Trophoblast cell (in vitro differentiated cells and primary cell): ENCODE measurements at regions not wholly inside any gene's neighbourhood (a gene's known extent, or its start where the extent isn't known, plus 50 kb on each side); places are given as distances from the start of the nearest gene placed in this dataset.

ENCODE experiments used
- DNase-seq, 2 donors: peaks; one replicate each; pipeline ENCODE4 v3.0.0-alpha.2; 2016
- H2AFZ ChIP-seq: 2 replicates; pipeline ENCODE4 v1.6.1; 2013; ENCODE audit warnings: low read length, moderate library complexity, mild to moderate bottlenecking; ENCODE audit not compliant: insufficient read depth, poor library complexity
- H2AK5ac ChIP-seq: 2 replicates; pipeline ENCODE4 v1.6.1; 2013; ENCODE audit warnings: mild to moderate bottlenecking, low read length
- H2BK120ac ChIP-seq: 2 replicates; pipeline ENCODE4 v1.6.1; 2013; ENCODE audit warnings: low read length, mild to moderate bottlenecking, moderate library complexity; ENCODE audit not compliant: insufficient read depth, poor library complexity
- H2BK12ac ChIP-seq: 2 replicates; pipeline ENCODE4 v1.6.1; 2013; ENCODE audit warnings: mild to moderate bottlenecking, low read length, moderate library complexity
- H2BK5ac ChIP-seq: 2 replicates; pipeline ENCODE4 v1.6.1; 2013; ENCODE audit warnings: low read length, low read depth, moderate library complexity, mild to moderate bottlenecking; ENCODE audit not compliant: poor library complexity
- H3K14ac ChIP-seq: 2 replicates; pipeline ENCODE4 v1.6.1; 2013; ENCODE audit warnings: mild to moderate bottlenecking, low read length
- H3K18ac ChIP-seq: 2 replicates; pipeline ENCODE4 v1.6.1; 2013; ENCODE audit warnings: mild to moderate bottlenecking, low read length
- H3K23ac ChIP-seq: 2 replicates; pipeline ENCODE4 v1.6.1; 2013; ENCODE audit warnings: low read length
- H3K27ac ChIP-seq: 2 replicates; pipeline ENCODE4 v1.5.1; 2013; ENCODE audit warnings: low read depth, mild to moderate bottlenecking, inconsistent platforms, low read length, moderate library complexity
- H3K27me3 ChIP-seq: 2 replicates; pipeline ENCODE4 v1.6.1; 2013; ENCODE audit warnings: inconsistent platforms, mild to moderate bottlenecking, low read length, moderate library complexity; ENCODE audit not compliant: insufficient read depth
- H3K36me3 ChIP-seq, 2 experiments: 1 replicate in 1 of 2; 2 replicates in 1 of 2; pipeline ENCODE4 v1.6.1; 2013; ENCODE audit warnings: low read length in 2 of 2, mild to moderate bottlenecking in 2 of 2, moderate library complexity in 1 of 2; ENCODE audit not compliant: insufficient read depth in 2 of 2, control insufficient read depth in 1 of 2
- H3K4ac ChIP-seq: 2 replicates; pipeline ENCODE4 v1.6.1; 2013; ENCODE audit warnings: low read depth, mild to moderate bottlenecking, low read length, moderate library complexity
- H3K4me1 ChIP-seq, 2 experiments: 1 replicate in 1 of 2; 2 replicates in 1 of 2; pipeline ENCODE4 v1.6.1; 2013; ENCODE audit warnings: low read length in 2 of 2, mild to moderate bottlenecking in 2 of 2, moderate library complexity in 1 of 2; ENCODE audit not compliant: insufficient read depth in 2 of 2, control insufficient read depth in 1 of 2
- H3K4me2 ChIP-seq: 2 replicates; pipeline ENCODE4 v1.6.1; 2013; ENCODE audit warnings: inconsistent platforms, mild to moderate bottlenecking, low read length, moderate library complexity
- H3K4me3 ChIP-seq: 2 replicates; pipeline ENCODE4 v1.5.1; 2013; ENCODE audit warnings: mild to moderate bottlenecking, low read depth, low read length, inconsistent platforms
- H3K79me1 ChIP-seq: one replicate; pipeline ENCODE4 v1.6.1; 2013; ENCODE audit warnings: low read length
- H3K79me2 ChIP-seq: 2 replicates; pipeline ENCODE4 v1.6.1; 2013; ENCODE audit warnings: low read length, mild to moderate bottlenecking; ENCODE audit not compliant: control insufficient read depth, insufficient read depth, poor library complexity
- H3K9ac ChIP-seq: 2 replicates; pipeline ENCODE4 v1.6.1; 2013; ENCODE audit warnings: mild to moderate bottlenecking, low read length
- H3K9me3 ChIP-seq: 2 replicates; pipeline ENCODE4 v1.6.1; 2013; ENCODE audit warnings: low read depth, mild to moderate bottlenecking, control low read depth, inconsistent platforms, low read length; ENCODE audit not compliant: insufficient read depth
- H4K12ac ChIP-seq: 2 replicates; pipeline ENCODE4 v1.6.1; 2013; ENCODE audit warnings: low read depth, mild to moderate bottlenecking, low read length, moderate library complexity
- H4K8ac ChIP-seq: 2 replicates; pipeline ENCODE4 v1.6.1; 2013; ENCODE audit warnings: low read depth, mild to moderate bottlenecking, low read length, moderate library complexity
- H4K91ac ChIP-seq: one replicate; pipeline ENCODE4 v1.6.1; 2013; ENCODE audit warnings: low read depth, mild to moderate bottlenecking, low read length, moderate library complexity
- WGBS: extraction: QIAGEN DNeasy Blood & Tissue Kit; methylation state at CpG from one replicate; pipeline ENCODE4 v1.1.7; 2013; ENCODE audit warnings: missing lambda C conversion rate; ENCODE audit not compliant: insufficient read length, insufficient coverage; ENCODE audit errors: extremely low coverage; 5-methylcytosine and 5-hydroxymethylcytosine counted together

DNA sequence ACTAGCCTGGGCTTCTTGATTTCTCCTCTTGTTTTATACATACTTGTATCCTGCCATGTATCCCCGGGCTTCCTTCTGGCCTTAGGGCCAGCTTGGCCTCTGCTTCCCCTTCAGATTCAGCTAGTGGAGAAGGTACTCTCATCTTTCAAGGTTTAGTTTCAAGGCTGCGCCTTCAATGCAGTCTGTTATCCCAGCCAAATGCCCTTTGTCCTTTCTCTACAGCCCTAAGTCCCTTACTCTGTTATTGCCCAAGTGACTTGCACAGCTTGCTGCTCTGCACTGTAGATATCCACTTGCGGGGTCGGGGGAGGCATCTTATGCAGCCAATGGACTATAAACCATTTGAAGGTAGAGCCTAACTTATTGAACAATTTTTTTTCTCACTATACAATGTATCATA, 357.5 kb downstream of the PPP1R2C start:
- Histone ChIP-seq H3K9ac (no peak overlapping the region), H3K27ac (no peak overlapping the region), H2AFZ (no peak overlapping the region), H3K4me2 (no peak overlapping the region), H3K4me3 (no peak overlapping the region), H3K9me3 (no peaks in the 10 kb centered on the region), H2BK12ac (no peak overlapping the region), H4K8ac (no peak overlapping the region), H3K23ac (no peak overlapping the region), H3K4me1 (no peaks in the 10 kb centered on the region), H3K4ac (no peak overlapping the region), H3K14ac (no peak overlapping the region), H2BK120ac (no peak overlapping the region), H4K91ac (no peak overlapping the region), H3K79me1 (no peaks in the 10 kb centered on the region), H3K18ac (no peak overlapping the region), H2BK5ac (no peak overlapping the region), H3K36me3 (no peaks in the 10 kb centered on the region), H3K79me2 (no peaks in the 10 kb centered on the region), H3K27me3 (no peaks in the 10 kb centered on the region), H4K12ac (no peak overlapping the region), H2AK5ac (no peak overlapping the region)
- no peak for DNase-seq
- no CpG with 5 or more reads among the region's 4 CpGs for WGBS

DNA sequence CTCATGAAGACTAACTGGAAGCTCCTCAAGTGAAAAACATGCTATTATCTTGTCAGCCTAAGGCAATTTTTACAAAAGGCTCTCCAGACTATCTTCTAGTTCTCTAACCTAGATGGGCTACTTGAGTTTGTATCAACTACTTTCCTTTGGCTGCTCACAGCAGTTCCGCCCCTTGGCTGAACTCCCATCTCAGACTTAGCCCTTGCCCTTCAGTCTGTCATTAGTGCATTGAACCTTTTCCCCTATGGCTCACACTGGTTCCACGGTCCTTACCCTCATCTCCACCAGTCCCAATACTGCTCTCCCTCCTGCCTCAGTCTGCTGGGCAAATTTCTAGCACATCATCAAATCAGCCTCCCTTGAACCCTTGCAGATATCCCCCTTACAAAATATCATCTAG, 362.3 kb downstream of the PPP1R2C start:
- H3K18ac ChIP-seq = no peak overlapping the region
- H2AFZ ChIP-seq = no peak overlapping the region
- H3K9ac ChIP-seq = no peak overlapping the region
- DNase-seq = no peak
- H3K4me2 ChIP-seq = no peak overlapping the region
- no peak overlapping the region for H3K27ac ChIP-seq
- no peaks in the 10 kb centered on the region for H3K27me3 ChIP-seq
- no peak overlapping the region for H2BK120ac ChIP-seq
- no peak overlapping the region for H2AK5ac ChIP-seq
- H3K23ac ChIP-seq = no peak overlapping the region
- H3K14ac ChIP-seq = no peak overlapping the region
- H3K4me3 ChIP-seq = no peak overlapping the region
- no peak overlapping the region for H2BK5ac ChIP-seq
- H3K4ac ChIP-seq = no peak overlapping the region
- H3K9me3 ChIP-seq = no peaks in the 10 kb centered on the region
- H4K8ac ChIP-seq = no peak overlapping the region
- H3K4me1 ChIP-seq = no peaks in the 10 kb centered on the region
- no CpG with 5 or more reads among the region's 2 CpGs for WGBS
- H3K79me2 ChIP-seq = no peaks in the 10 kb centered on the region
- H3K79me1 ChIP-seq = no peaks in the 10 kb centered on the region
- no peak overlapping the region for H2BK12ac ChIP-seq
- H4K12ac ChIP-seq = no peak overlapping the region
- no peaks in the 10 kb centered on the region for H3K36me3 ChIP-seq
- H4K91ac ChIP-seq = no peak overlapping the region

DNA sequence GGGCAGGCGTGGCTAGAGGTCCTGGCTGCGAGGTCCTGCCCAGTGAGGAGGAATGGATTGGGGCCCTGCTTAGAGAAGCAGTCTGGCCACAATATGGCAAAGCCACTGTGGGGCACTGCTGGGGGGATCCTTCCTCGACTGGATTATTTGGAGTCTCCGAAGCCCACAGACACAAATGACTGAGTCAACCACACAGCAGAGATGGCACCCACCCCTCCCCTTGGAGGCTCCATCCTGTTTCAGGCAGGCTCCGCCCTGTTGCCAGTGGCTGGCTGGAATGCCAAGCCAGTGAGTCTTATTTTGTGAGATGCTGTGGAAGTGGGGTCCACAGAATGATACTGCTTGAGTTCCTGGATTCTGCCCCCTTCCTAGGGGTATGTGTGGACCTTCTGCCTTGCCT, 363.9 kb downstream of the PPP1R2C start:
- Histone ChIP-seq H2AK5ac (no peak overlapping the region), H3K27ac (no peak overlapping the region), H3K9ac (no peak overlapping the region), H3K18ac (no peak overlapping the region), H3K9me3 (no peaks in the 10 kb centered on the region), H3K36me3 (no peaks in the 10 kb centered on the region), H3K4me2 (no peak overlapping the region), H3K27me3 (no peaks in the 10 kb centered on the region), H2BK120ac (no peak overlapping the region), H4K91ac (no peak overlapping the region), H3K14ac (no peak overlapping the region), H3K4ac (no peak overlapping the region), H2BK12ac (no peak overlapping the region), H3K23ac (no peak overlapping the region), H4K12ac (no peak overlapping the region), H2BK5ac (no peak overlapping the region), H3K4me1 (no peaks in the 10 kb centered on the region), H3K79me2 (no peaks in the 10 kb centered on the region), H4K8ac (no peak overlapping the region), H3K79me1 (no peaks in the 10 kb centered on the region), H2AFZ (no peak overlapping the region), H3K4me3 (no peak overlapping the region)
- DNase-seq = no peak
- no CpG with 5 or more reads among the region's 5 CpGs for WGBS

DNA sequence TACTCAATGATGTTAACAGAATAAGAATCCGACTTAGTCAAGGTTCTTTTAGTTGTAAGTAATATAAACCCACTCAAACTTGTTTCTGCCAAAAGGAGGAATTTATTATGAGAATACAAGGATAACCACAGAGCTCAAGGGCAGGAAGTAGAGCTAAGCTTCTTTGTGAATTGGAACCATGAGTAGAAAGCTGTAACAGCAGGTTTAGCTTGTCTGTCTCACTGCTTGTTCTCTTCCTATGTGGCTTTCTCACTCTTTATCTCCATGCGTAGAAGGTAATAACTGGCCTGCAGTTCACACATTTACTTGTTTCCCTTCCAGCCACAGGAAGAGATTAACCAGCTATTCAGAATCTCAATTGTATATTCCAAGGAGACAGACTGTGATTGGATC, 378.3 kb downstream of the PPP1R2C start:
- Histone ChIP-seq H3K18ac (no peak overlapping the region), H3K23ac (no peak overlapping the region), H4K8ac (no peak overlapping the region), H3K27ac (no peak overlapping the region), H2BK5ac (no peak overlapping the region), H3K79me1 (no peaks in the 10 kb centered on the region), H4K91ac (no peak overlapping the region), H3K4me2 (no peak overlapping the region), H2AK5ac (no peak overlapping the region), H3K14ac (no peak overlapping the region), H3K9ac (no peak overlapping the region), H4K12ac (no peak overlapping the region), H2BK12ac (no peak overlapping the region), H3K36me3 (no peaks in the 10 kb centered on the region), H3K79me2 (no peaks in the 10 kb centered on the region), H3K4me3 (no peak overlapping the region), H2AFZ (no peak overlapping the region), H3K27me3 (no peaks in the 10 kb centered on the region), H2BK120ac (no peak overlapping the region), H3K9me3 (no peaks in the 10 kb centered on the region), H3K4me1 (no peaks in the 10 kb centered on the region), H3K4ac (no peak overlapping the region)
- no peak for DNase-seq
- no CpG with 5 or more reads among the region's 2 CpGs for WGBS
